Keratinocyte (primary cell): ENCODE measurements at regions not wholly inside any gene's neighbourhood (a gene's known extent, or its start where the extent isn't known, plus 50 kb on each side); places are given as distances from the start of the nearest gene placed in this dataset.

Experiments used
- DNase-seq: peaks from one replicate; pipeline ENCODE4 v3.0.0-alpha.2; 2011; ENCODE audit warnings: low read depth, missing footprints, low spot score
- FAIRE-seq: peaks from 2 replicates; lab custom pipeline; 2011; peaks lifted over from hg19 to GRCh38; lab: Jason Lieb, UNC
- H2AFZ ChIP-seq: 2 replicates; pipeline ENCODE4 v1.6.0; 2012; ENCODE audit warnings: low read length, control low read depth, inconsistent platforms; ENCODE audit not compliant: control insufficient read depth
- H3K27ac ChIP-seq: 2 replicates; pipeline ENCODE4 v1.5.1; 2011; ENCODE audit warnings: low read length; ENCODE audit not compliant: control insufficient read depth, insufficient read depth
- H3K27me3 ChIP-seq: 3 replicates; pipeline ENCODE4 v1.6.0; 2011; ENCODE audit warnings: low read length; ENCODE audit not compliant: control insufficient read depth, insufficient read depth; ENCODE audit errors: extremely low read depth
- H3K36me3 ChIP-seq, 2 experiments: 2 replicates in 1 of 2; 3 replicates in 1 of 2; pipeline ENCODE4 v1.5.1; 2011; ENCODE audit warnings: low read length in 2 of 2, mild to moderate bottlenecking in 1 of 2; ENCODE audit not compliant: control insufficient read depth in 2 of 2, insufficient read depth in 2 of 2; ENCODE audit errors: extremely low read depth in 1 of 2
- H3K4me1 ChIP-seq: 3 replicates; pipeline ENCODE4 v1.5.1; 2011; ENCODE audit warnings: low read length; ENCODE audit not compliant: control insufficient read depth, insufficient read depth; ENCODE audit errors: extremely low read depth
- H3K4me2 ChIP-seq: 3 replicates; pipeline ENCODE4 v1.6.0; 2011; ENCODE audit warnings: low read depth, low read length; ENCODE audit not compliant: control insufficient read depth, insufficient read depth; ENCODE audit errors: extremely low read depth
- H3K4me3 ChIP-seq, 3 experiments: fragments of 200-600 bp in 1 of 3; sonication (generic) in 1 of 3; 2 replicates in 2 of 3; 3 replicates in 1 of 3; pipeline ENCODE4 v1.5.1; 2011 to 2016; ENCODE audit warnings: low read length in 3 of 3, mild to moderate bottlenecking in 3 of 3, control low read depth in 2 of 3, inconsistent platforms in 1 of 3, low read depth in 1 of 3, mixed read lengths in 1 of 3, mixed run types in 1 of 3, moderate library complexity in 1 of 3; ENCODE audit not compliant: control insufficient read depth in 2 of 3, insufficient read depth in 2 of 3; ENCODE audit errors: extremely low read depth in 1 of 3
- H3K79me2 ChIP-seq: 2 replicates; pipeline ENCODE4 v1.6.0; 2012; ENCODE audit warnings: low read length; ENCODE audit not compliant: control insufficient read depth, insufficient read depth
- H3K9ac ChIP-seq: 3 replicates; pipeline ENCODE4 v1.6.0; 2011; ENCODE audit warnings: low read length; ENCODE audit not compliant: control insufficient read depth, insufficient read depth; ENCODE audit errors: extremely low read depth
- H3K9me1 ChIP-seq: 3 replicates; pipeline ENCODE4 v1.6.0; 2011; ENCODE audit warnings: low read length; ENCODE audit not compliant: control insufficient read depth, insufficient read depth; ENCODE audit errors: extremely low read depth
- H3K9me3 ChIP-seq: 2 replicates; pipeline ENCODE4 v1.5.1; 2012; ENCODE audit warnings: low read depth, low read length; ENCODE audit not compliant: control insufficient read depth
- H4K20me1 ChIP-seq: 3 replicates; pipeline ENCODE4 v1.6.0; 2011; ENCODE audit warnings: low read length; ENCODE audit not compliant: control insufficient read depth, insufficient read depth; ENCODE audit errors: extremely low read depth
- EZH2 ChIP-seq: IDR thresholded peaks from one replicate; pipeline ENCODE4 v1.6.1; 2012; ENCODE audit warnings: inconsistent platforms, mild to moderate bottlenecking, low read length, moderate library complexity
- dilution Hi-C: fragments of 300-500 bp; cut with MboI; formaldehyde crosslinking; loops from one replicate; pipeline ENCODE4 v1.7.0; 2020; ENCODE audit warnings: low sequenced_read_pairs; ENCODE audit not compliant: extremely low pct_ligation_motif_present
- TF ChIP-seq, protein P1 (sequence below), 3 experiments: IDR thresholded peaks in 1 of 3; conservative IDR thresholded peaks in 1 of 3; optimal IDR thresholded peaks in 1 of 3; 2 replicates in 2 of 3; 3 replicates in 1 of 3; pipeline versions ENCODE3 to v1.5.1; 2011; ENCODE audit warnings: low read length in 3 of 3, mild to moderate bottlenecking in 3 of 3, moderate library complexity in 2 of 3, control low read depth in 1 of 3, inconsistent platforms in 1 of 3; ENCODE audit not compliant: insufficient read depth in 2 of 3; ENCODE audit errors: extremely low read depth in 1 of 3

DNA sequence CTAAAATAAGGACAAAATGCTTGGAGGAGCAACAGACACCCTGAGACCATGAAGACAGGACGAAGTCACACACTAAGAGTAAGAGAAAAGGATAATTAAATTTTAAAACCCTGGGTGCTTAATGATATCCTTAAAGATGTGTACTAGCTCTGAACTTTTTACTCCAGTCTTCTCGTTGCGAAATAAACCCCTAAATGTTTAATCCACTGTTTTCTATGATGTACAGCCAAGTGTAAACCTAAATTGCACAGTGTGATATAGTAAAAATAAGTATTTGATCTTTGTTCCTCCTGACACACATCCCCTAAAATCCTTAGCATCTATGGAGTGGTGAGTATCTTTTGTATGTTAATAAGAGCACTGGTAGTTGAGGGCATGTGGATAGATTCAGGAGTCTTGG is 157.5 kb upstream of the PKDCC start:
- no peak for TF ChIP-seq EZH2
- TF ChIP-seq, protein P1, sequence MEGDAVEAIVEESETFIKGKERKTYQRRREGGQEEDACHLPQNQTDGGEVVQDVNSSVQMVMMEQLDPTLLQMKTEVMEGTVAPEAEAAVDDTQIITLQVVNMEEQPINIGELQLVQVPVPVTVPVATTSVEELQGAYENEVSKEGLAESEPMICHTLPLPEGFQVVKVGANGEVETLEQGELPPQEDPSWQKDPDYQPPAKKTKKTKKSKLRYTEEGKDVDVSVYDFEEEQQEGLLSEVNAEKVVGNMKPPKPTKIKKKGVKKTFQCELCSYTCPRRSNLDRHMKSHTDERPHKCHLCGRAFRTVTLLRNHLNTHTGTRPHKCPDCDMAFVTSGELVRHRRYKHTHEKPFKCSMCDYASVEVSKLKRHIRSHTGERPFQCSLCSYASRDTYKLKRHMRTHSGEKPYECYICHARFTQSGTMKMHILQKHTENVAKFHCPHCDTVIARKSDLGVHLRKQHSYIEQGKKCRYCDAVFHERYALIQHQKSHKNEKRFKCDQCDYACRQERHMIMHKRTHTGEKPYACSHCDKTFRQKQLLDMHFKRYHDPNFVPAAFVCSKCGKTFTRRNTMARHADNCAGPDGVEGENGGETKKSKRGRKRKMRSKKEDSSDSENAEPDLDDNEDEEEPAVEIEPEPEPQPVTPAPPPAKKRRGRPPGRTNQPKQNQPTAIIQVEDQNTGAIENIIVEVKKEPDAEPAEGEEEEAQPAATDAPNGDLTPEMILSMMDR (optimal IDR thresholded peaks at IDR 0.05 in 1 of 3, IDR thresholded peaks at IDR 0.05 in 1 of 3, conservative IDR thresholded peaks at IDR 0.05 in 1 of 3; ENCODE audit: extremely low read depth in 1 of 3, insufficient read depth in 2 of 3, low read length in 3 of 3), result no peak
- no peak for FAIRE-seq
- H3K9me1 ChIP-seq, result no peaks in the 10 kb centered on the region

DNA sequence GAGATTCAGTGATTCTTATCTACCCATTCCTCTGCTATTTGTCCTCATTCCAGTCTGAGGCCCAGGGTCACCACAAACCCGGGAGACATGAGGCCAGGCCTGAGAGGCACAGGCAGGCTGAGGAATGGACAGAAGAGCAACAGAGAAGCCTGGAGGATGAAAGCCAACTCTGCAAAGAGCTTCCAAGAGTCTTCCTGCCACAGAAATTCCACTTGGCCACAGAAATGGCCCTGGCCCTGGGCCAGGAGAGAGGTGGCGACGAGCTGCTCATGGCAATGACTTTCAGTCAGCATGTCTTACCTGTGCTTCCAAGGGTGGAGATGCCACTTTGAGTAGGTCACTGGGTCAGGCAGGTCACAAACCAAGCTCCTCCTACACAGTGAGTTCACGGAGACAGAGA is 155.3 kb upstream of the PKDCC start:
- no peaks in the 10 kb centered on the region for H3K36me3 ChIP-seq
- H3K27ac ChIP-seq, result no peak overlapping the region
- H3K9me3 ChIP-seq, result no peaks in the 10 kb centered on the region
- H3K27me3 ChIP-seq, result no peaks in the 10 kb centered on the region
- no peak overlapping the region for H3K9ac ChIP-seq
- no peak for DNase-seq
- H3K79me2 ChIP-seq, result no peaks in the 10 kb centered on the region
- no peaks in the 10 kb centered on the region for H3K9me1 ChIP-seq
- FAIRE-seq, result no peak
- no peaks in the 10 kb centered on the region for H4K20me1 ChIP-seq
- H3K4me1 ChIP-seq, result no peaks in the 10 kb centered on the region
- no peak for TF ChIP-seq EZH2
- TF ChIP-seq, protein P1 (optimal IDR thresholded peaks at IDR 0.05 in 1 of 3, IDR thresholded peaks at IDR 0.05 in 1 of 3, conservative IDR thresholded peaks at IDR 0.05 in 1 of 3; ENCODE audit: extremely low read depth in 1 of 3, insufficient read depth in 2 of 3, low read length in 3 of 3), result no peak
- no peak overlapping the region for H3K4me2 ChIP-seq
- H3K4me3 ChIP-seq, result no peak overlapping the region
- no peak overlapping the region for H2AFZ ChIP-seq
- dilution Hi-C loops, result no loop called here

More for the DNA sequence above, 157.5 kb upstream of the PKDCC start:
- no peak for DNase-seq
- Histone ChIP-seq H3K4me2 (no peak overlapping the region), H4K20me1 (no peaks in the 10 kb centered on the region), H3K36me3 (no peaks in the 10 kb centered on the region), H3K27ac (no peak overlapping the region), H3K4me1 (no peaks in the 10 kb centered on the region), H3K27me3 (no peaks in the 10 kb centered on the region), H3K79me2 (no peaks in the 10 kb centered on the region), H3K9ac (no peak overlapping the region), H2AFZ (no peak overlapping the region), H3K4me3 (no peak overlapping the region), H3K9me3 (no peaks in the 10 kb centered on the region)
- dilution Hi-C loops, result no loop called here
